Epidermal melanocyte (primary cell): ENCODE measurements at regions not wholly inside any gene's neighbourhood (a gene's known extent, or its start where the extent isn't known, plus 50 kb on each side); places are given as distances from the start of the nearest gene placed in this dataset.
A peak's percentile ranks its signal among the peaks of the same experiment; 100 is the strongest.
"Not testable (repeated sequence)": the region's sequence is repeated elsewhere in the genome, so short reads cannot be mapped to it uniquely, and the experiment has no call there.

Source experiments
- DNase-seq: peaks from one replicate; pipeline ENCODE4 v3.0.0; 2011; ENCODE audit warnings: low spot score; ENCODE audit not compliant: insufficient read length

DNA sequence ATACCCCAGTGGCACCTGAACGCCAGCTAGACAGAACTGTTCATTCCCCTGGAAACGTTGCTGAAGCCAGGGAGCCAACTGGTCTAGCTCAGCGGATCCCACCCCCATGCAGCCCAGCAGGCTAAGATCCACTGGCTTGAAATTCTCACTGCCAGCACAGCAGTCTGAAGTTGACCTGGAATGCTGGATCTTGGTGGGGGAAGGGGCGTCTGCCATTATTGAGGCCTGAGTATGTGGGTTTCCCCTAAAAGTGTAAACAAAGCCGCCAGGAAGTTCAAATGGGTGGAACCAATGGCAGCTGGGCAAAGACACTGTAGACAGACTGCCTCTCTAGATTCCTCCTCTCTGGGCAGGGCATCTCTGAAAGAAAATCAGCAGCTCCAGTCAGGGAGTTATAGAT lies 213.0 kb downstream of the NKX6-1 start:
- DNase-seq, result no peak

DNA sequence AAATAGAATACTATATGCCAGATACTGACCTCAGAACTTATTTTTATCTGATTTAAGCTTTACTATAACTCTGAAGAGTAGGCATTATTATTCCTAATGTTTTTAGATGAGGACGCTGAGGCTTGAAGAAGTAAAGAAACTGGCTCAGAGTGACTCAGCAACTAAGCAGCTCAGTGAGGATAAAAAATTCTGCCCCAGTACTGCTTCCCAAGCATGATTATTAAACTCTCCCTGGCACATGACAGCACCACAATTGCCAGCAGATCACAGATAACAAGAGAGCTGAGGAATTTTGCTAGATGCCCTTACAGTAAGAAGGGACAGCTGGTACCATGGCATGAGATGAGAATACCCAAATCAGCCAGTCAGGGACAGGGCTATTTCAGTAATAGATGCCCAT lies 219.4 kb downstream of the NKX6-1 start:
- DNase-seq, result no peak

DNA sequence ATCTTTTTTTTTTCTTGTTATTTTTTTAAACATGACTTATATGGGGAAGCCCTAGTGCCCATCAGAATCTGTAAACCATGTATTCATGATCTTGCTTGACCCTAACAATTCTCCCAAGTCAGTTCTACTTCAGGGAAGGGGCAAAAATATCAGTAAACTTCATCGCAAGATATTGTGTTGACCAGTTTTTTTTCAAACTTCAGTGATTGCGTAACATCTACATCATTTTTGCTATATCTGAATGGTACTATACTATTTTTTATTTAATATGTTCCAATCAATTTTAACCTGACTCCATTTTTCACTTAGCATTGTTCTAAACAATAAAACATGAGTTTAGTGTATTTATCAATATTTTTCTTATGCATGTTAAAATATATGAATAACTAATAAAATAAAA lies 221.2 kb downstream of the NKX6-1 start:
- DNase-seq, result no peak

DNA sequence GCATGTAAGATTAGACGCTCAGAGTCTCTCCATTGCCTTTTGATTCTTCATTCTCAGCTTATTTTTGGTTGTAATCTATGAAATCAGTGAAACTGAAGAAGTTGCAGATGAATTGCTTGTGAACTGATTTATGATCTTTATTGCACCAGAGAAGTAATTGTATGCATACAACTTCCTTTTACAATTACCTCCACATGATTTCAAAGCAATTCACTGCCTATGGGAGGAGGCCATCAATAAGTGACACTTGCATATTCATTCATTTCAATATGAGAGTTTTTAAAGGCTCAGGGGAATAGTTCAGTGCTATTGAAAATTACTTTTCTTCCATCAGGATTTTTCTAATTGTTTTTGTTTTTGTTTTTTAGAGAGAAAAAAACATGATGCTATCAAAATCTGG lies 222.3 kb downstream of the NKX6-1 start:
- no peak for DNase-seq

DNA sequence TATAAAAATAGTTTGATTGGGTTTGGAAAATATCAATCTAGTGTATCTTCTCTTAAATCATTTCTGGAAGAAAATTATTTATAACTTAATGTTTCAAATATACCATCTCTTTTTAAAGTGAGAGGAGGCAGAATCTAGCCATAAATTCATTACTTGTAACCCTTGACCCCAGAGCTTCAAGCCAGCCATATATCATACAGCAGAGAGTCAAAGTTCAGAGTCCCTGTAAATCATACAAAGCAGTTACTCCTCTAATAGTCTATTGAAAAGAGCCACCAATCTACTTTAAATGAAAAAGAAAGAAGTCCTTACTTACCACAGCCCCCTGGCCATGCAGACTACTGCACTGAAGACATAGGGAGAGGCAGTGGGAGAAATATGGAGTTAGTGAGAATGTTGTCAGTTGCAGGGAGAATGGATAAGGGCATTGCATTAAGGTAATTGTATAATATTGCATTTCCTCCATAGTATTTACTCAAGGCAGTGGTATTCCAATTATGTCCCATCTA lies 229.5 kb downstream of the NKX6-1 start:
- no peak for DNase-seq

DNA sequence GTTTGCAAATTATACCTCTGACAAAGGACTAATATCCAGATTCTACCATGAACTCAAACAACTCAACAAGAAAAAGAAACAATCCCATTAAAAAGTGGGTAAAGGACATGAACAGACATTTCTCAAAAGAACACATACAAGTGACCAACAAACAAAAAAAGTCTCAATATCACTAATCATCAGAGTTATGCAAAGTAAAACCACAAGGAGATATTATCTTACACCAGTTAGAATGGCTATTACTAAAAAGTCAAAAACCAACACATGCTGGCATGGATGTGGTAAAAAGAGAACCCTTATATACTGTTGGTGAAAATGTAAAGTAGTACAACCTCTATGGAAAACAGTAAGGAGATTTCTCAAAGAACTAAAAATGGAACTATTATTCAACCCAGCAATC lies 234.4 kb downstream of the NKX6-1 start:
- DNase-seq, result no peak

DNA sequence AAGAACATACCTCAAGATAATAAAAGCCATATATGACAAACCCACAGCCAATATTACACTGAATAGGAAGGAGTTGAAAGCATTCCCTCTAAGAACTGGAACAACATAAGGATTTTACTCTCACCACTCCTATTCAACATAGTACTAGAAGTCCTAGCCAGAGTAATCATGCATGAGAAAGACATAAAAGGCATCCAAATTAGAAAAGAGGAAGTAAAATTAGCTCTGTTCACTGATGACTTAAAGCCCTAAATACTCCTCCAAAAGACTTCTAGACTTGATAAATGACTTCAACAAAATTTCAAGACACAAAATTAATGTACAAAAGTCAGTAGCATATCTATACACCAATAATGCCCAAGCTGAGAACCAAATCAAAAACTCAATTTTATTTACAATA lies 235.7 kb downstream of the NKX6-1 start:
- DNase-seq, result no peak

DNA sequence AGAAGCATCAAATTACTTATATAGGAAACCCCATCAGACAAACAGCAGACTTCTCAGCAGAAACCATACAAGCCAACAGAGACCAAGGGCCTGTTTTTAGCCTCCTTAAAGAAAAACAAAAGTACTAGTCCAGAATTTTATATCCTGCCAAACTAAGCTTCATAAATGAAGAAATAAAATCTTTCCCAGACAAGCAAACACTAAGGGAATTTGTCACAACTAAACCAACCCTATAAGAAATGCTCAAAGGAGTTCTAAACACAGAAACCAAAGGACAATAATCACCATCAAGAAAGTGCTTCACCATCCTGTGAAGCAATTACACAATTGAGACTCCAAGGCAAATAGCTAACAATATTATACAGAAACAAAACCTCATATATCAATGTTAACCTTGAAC lies 238.6 kb downstream of the NKX6-1 start:
- DNase-seq, result no peak

DNA sequence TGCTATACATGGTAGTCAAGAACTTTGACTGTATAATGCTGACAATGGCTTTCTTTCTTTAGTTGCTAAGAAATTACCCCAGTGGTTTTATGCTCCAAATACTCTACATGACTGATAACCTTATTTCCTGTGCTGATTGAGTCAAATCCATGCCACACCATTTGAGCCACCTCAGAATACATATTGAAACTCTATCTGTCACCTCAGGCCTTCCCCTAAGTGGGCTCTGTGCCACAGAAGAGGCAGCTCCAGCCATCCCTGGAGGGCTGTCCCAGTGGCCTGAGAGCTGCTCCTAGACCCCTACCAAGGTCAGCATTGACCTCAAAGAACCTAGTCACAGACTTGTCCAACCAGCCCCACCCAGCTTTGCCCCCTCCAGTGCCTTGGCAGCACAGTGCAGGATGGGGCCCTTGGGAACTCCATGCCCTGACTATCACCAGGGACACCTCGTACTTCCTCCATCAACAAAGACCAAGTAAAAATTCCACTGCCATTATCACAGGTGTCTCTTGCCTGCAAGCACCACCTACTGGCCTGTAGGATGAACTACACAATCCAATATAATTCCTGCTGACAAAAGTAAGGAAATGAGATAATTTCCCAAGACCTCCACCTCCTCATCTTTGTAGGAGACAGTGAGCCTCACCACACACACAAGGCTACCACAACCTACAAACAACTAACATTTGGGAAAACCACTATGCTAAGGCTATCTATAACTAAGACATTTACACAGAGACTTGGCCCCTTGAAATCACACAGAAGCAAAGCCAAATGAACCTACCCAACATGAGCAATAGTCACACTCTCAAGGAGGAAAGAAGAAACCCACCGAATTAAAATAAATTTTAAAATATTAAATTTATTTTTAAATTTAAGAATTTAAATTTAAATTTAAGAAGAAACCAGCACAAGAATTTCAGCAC lies 239.9 kb downstream of the NKX6-1 start:
- DNase-seq, result no peak

DNA sequence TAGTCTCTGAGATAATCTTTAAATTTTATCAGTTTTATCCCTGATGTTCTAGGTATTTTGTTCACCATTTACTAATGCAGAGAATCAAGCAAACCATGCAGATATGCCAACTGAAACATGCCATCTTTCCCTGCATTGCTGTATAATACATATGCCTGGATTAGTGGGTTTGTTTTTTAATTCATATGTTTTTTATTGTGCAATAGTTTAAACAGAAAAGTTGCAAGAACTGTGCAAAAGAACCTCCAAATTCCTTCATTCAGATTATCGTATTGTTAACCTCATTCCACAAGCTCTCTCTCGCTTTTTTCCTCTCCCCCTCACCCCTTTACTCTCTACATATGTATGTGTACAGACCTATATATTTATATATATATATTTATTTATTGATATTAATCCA lies 244.6 kb downstream of the NKX6-1 start:
- no peak for DNase-seq

DNA sequence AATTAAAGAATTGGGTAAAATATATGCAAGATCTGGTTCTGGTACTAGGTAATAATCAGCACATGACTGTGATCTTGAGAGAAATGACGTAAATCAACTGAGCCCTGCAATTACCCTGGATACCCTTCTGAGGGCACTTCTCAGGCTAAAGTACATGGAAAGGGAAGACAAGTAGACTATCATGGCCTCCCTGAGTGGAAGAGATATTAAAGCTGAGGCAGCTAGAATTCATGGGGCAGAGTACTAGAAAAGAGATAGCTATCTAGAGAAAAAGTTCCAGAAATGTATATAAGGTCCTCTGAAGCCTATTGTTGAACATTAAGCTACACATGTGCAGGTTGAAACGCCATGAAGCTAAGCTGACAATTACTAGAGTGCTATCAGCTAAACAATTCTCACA lies 249.6 kb downstream of the NKX6-1 start:
- no peak for DNase-seq

DNA sequence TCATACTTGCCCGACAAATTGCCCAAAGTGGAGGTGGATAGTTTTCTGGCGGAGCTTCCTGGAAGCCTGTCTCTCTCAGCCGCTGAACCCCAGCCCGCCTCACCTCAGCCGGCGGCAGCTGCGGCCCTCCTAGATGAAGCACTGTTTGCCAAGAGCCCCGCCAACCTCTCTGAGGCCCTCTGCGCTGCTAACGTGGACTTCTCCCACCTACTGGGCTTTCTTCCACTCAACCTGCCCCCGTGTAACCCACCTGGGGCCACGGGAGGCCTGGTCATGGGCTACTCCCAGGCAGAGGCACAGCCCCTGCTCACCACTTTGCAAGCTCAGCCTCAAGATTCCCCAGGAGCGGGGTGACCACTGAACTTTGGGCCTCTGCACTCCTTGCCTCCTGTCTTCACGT lies 254.1 kb downstream of the NKX6-1 start:
- DNase-seq, result not testable (repeated sequence)

DNA sequence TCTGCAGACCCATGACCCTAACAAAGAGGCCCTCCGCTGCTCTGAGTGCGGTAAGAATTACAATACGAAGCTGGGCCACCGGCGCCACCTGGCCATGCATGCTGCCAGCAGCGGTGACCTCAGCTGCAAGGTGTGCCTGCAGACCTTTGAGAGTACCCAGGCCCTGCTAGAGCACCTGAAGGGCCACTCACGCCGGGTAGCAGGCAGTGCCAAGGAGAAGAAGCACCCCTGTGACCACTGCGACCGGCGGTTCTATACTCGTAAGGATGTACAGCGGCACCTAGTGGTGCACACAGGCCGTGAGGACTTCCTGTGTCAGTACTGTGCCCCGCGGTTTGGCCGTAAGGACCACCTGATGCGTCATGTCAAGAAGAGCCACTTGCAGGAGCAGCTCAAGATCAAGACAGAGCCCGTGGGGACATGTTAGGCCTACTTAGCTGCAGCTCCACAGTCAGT lies 254.7 kb downstream of the NKX6-1 start:
- not testable (repeated sequence) for DNase-seq

DNA sequence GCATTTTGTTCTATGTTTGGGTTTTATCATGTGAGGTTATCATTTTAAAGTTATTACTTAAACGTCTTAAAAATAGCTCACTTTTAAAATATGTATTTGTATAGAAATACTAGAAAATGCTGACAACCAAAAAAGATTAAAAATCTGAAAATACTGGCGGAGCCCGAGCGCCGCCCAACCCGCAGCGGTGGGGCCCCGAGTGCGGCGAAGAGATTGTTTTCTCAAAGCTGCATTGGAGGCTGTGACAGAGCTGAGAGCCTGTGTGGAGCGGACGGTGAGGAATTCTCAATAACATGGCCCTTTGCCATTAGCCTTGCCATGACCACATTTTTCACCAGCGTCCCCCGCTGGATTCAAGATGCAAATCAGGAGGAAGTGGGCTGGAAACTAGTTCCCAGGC lies 255.4 kb downstream of the NKX6-1 start:
- no peak for DNase-seq

DNA sequence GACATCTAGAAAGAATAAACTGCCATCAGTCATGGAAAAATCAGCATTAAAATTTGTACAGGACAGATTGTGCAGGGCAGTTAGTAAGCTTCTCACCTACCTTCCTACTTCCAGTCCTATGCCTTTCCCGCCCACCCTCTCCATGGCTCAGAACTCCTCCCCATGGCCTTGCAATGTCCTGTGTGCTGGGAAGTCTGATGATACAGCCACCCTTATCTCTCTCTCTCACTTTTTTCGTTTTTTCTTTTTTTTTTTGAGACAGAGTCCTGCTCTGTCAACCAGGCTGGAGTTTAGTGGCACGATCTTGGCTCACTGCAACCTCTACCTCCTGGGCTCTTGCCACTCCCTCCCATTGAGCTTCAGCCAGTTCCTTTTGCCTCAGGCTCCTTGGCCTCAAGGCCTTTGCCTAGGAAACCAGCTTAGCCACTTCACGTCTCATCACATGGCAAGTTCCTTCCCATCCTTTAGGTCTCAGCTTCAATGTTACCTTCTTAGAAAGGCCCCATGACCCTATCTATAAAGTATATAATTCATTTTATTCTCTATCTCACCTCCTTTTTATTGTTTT lies 259.7 kb downstream of the NKX6-1 start:
- DNase-seq, result no peak

DNA sequence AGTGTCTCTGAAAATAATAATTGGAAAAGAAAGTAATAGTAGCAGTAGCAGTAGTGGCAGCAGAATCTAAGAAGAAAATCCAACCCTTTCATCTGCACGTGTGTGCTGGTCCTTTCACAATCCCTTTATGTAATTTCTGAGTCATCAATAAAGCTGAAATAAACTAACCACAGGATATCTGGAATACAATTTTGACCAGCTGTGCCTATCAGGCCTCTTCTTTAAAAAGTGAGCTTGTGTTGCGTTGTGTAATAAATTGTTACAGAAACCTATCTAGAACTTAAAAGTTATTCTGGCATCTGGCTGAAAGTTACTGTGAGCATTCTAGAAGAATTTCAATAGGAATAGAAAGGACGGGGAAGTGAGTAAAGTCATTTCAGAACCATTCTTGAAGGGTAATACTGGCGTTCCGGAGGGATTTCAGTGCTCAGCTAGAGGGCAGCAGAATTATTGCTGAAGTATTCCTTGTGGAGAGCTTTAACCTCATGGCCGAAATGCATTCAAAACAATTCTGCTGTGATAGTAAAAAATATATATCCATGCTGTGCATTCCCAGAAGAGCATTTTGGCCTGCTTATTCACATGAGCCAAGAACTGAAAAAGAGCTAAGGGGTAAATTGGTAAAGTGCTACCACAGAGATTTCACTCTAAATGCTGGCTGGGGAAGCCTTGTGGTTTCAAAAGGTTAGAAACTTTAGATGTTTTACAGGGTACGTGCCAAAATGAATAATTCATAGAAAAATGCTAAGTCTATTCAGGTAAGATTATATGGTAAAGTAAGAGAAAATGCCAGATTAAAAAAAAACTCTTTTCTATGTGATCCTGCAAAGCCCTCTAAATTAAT lies 260.6 kb downstream of the NKX6-1 start:
- DNase-seq, result peak; percentile 38

DNA sequence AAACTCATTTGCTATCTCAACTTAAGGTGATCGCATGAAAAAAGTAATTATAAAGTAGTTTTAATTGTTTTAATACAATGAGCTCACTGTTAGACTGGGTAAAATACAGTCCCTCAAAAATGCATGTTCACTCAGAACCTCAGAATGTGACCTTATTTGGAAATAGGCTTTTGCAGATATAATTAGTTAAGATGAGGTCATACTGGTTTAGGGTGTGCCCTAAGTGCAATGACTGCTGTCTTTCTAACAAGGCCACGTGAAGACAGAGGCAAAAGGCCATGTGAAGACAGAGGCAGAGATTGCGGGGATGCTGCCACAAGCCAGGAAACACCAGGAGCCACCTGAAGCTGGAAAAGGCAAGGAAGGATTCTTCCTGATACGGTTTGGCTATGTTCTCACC lies 262.1 kb downstream of the NKX6-1 start:
- DNase-seq, result no peak

DNA sequence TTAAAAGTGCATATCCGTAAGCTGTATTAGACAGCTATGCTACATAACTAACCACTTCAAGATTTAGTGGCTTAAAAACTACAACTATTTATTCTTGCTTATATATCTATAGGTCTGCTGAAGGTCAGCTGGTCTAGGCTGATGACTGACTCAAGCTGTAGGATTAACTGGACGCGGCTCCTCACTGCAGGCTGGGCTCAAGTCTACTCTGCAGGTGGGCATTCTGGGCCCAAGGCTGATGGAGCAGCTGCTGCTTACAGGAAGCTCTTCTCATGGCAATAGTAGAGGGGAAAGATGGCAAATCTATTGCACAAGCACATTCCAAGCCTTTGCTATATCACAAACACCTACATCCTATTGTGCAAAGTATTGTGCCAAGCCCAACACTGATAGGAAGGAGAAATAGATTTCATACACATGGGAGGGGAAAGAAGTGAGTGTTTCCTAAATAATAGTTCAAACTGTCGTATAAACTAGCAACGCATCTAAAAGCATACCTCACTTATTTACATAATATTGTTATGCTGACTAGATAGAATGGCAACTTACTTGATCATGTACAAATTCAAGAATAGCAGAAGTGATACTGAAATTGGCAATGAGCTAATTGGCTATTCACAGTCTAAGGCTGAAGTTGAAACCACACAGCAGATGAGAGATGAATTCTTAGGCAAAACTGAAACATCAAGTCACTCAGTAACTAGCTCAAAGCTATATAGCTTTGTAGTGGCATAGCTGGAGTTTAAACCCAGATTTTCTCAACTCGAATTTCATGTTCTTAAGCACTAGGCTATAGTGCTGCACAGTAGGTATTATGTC lies 263.8 kb downstream of the NKX6-1 start:
- DNase-seq, result no peak

DNA sequence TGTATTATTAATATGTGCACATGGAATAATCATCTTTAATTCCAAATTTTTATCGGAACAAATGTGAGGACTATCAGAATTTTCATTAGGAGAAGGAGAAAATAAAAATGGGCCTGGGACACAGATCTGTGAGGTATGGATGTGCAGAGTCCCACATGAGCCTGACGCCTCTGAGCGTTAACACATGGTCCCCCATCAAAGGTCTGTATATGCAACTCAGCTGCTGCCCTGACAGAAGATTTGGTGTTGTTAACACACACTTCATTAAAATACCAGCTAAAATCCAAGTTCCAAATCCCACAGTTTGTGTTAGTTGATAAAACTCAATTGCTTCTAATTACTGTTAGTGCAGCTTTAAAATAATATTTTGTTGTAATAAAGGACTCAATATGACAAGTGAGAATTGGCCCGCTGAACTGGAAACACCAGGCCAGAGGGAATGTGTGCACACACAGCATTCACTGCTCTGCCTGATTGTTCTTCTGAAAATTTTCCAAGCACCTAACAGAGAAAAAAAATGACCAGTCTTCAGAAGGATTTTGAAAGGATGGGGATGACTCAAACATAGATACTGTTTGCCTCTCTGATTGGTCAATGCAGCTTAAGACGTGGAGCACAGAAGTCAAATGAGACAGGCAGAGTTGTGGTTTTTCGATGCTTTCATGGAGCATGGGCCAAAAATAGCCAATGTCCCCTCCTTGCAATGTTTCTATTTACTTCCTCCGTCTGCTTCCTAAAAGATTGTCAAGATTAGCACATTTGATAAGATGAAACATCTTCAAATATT lies 266.6 kb downstream of the NKX6-1 start:
- no peak for DNase-seq

DNA sequence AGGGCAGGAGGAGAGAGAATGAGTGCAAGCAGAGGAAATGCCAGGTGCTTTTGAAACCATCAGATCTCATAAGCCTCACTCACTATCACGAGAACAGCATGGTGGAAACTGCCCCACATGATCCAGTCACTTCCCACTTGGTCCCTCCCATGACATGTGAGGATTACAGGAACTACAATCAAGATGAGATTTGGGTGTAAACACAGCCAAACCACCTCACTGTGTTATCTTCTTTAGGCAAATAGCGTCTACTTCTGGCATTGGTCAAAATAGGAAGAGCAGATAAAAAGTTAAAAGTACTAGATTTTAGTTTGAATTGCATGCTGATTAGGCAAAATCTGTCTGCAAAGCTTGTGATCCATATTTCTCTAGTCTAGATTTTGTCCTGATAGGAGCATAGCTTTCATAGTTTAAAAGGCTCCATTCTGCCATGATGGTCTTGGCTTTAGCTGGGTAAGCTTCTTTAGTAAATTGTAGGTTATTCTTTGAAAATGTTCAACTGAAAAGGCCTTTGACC lies 267.5 kb downstream of the NKX6-1 start:
- no peak for DNase-seq
